Globus pallidus (tissue), 1 donor: ENCODE measurements at regions not wholly inside any gene's neighbourhood (a gene's known extent, or its start where the extent isn't known, plus 50 kb on each side); places are given as distances from the start of the nearest gene placed in this dataset.

Experiments used
- DNase-seq: peaks from one replicate; pipeline ENCODE4 v3.0.0-alpha.2; 2015; ENCODE audit warnings: low spot score

DNA sequence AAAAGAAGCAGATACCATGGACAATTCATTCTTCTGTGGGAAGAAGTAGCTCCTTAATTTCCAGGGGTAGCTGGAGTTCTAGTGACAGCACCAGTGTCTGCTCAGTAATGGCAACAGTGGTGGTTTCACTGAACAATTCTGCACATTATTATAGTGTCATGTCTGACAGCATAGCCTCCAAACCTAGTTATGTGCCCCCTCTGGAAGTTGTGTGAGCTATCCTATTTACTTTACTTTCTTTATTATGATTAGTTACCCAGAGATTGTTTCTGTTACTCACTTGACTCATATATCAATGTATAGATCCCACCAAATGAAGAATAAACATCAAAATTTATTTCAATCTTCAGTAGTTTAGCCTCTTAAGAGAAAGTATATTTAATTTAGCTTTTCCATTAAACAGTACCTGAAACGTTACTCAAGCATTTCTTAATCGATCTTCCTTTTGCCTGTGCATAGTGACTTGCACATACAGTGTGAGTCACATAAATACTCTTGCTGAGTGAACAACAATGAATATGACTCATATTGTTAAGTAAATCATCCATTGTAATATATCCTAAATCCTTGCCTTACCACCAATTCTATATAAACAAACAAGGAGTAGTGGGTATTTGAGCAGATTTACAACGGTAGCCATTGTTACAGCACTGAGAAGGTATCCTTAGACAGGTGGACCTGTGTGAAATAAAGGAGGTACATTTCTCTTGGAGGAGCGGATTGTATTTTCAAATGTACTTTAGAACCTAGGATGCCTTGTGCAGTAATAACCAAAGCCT lies 534.7 kb downstream of the ANKRD50 start:
- no peak for DNase-seq

DNA sequence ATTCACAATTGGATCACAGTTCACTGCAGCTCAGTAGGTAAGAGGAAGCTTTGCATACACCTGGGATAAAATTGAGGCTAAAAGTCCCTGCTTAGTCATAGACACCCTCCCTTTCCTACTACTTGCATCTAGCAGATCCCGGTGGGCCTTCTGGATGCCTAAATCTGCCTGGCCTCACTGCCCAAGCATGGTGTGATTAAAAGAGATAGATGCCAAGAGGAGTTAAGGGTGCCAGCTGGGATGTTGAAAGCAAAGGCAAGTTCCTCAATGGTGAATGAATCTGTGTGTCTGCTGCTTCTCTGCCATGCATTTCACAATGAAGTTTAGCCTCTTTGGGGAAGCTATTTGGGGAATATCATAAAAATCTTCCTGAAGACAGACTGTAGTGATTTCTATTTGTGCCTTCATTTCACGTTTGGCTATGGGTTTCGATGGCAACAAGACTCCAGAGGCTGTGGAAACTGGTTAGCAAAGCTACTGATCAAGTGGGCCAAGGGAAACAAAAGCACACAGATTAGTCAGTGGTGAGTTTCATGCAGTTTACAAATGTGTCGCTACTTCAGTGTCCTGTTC lies 534.0 kb downstream of the ANKRD50 start:
- no peak for DNase-seq

- no peak for DNase-seq
Observed at GRCh38 chr4:124179506-124180186, 532.9 kb downstream of the ANKRD50 start.

DNA sequence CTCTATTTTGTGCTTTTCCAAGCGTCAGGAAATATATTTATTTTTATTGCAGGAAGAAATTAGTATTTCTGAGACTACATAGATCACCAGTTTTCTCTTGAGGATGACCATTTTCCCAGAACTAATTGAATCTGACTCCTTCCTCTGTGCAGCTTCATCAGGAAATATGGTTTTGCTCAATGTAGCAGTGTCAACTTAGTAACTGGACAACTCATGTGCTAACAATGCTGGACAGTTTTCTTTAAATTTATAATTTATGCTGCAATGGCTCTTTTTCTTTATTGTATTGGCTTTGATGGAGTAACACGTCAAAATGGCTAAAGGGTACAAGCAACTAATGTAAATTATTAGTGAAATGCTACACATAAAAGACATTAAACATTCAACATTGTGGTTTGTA lies 531.5 kb downstream of the ANKRD50 start:
- no peak for DNase-seq

DNA sequence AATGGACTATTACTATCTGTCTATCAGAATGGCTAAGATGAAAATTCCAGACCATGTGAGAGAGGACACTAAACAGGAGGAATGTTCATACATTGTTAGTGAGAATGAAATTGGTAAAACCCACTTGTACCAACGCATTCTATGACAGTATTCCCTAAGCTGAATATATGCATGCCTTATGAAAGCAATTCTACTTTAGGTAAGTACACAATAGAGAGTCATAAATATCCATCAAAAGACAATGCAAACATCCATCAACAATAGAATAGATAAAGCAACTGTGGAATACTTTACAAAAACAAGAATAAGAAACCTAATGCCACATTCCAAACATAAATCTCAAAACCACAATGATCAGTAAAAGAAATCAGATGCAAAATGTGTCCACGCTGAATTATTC lies 529.3 kb downstream of the ANKRD50 start:
- DNase-seq = no peak

- no peak for DNase-seq
Observed at GRCh38 chr4:124183926-124184325, 528.6 kb downstream of the ANKRD50 start.

DNA sequence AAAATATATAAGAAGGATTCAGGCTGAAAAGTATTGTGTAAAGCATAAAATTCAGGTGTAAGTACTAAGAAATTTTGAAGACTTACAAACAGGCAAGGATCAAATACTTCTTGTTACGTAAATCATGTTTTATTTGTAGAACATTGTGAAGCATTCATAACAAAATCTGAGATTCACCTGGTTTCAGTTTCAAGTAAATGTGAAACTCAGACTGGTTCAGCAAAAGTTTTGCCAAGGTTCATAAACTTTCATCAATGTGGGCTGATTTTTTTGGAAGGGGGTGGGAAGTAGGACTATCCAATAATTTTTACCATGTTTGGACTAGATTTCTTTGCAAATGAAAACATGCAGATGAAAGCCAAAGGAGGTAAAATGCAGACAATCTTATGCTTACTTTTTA lies 527.7 kb downstream of the ANKRD50 start:
- DNase-seq = no peak

- DNase-seq = no peak
Observed at GRCh38 chr4:124188595-124188994, 523.9 kb downstream of the ANKRD50 start.

DNA sequence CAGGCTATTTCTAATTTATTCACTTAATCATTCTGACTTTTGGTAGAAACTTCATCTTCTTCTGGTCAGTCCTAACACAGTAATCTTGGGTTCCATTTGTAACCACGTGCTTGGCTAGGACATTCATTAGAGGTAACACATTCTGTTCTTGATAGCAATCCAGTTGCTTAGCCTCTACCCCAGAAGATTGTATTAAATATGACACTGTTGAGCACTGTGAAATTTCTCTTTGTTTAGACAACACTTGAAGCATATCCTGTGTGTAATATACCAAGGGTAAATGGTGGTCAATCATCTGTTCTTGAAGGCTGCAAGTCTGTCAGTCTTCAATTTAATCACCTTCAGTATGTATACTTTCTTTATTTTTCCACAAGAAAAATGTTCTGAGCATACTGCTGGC lies 523.0 kb downstream of the ANKRD50 start:
- DNase-seq = no peak

DNA sequence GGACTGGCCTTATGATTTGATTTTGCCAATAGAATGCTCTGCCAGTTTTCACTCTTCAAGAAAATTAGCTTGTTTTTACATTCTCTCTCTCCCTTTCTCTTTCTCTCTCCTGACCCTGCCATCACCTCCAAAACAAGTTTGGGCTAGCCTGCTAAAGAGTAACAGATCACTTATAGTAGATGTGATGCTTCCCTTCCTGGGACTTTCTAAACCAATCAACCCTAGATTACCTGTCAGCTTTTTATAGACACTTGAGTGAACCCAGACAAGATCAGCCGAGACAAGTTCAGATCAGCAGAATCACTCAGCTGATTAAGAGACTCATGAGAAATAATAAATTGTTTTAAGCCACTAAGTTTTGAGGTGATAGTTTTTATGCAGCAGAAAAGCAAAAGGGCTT lies 521.2 kb downstream of the ANKRD50 start:
- DNase-seq = no peak

DNA sequence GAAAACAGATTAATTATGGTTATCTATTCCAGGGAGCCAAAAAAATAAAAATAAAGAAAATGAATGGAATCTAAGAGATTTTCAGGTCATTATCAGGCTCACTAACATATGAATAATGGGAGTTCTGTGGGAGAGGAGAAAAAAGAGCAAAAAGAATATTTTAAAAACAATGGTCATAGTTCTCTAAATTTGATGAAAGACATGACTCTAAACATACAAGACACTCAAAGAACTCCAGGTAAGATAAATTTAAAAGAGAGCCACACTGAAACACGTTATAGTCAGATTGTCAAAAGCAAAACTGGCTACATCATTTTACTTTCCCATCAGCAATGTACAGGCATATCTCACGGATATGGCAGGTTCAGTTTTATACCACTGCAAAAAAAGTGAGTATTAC lies 520.0 kb downstream of the ANKRD50 start:
- DNase-seq = no peak

DNA sequence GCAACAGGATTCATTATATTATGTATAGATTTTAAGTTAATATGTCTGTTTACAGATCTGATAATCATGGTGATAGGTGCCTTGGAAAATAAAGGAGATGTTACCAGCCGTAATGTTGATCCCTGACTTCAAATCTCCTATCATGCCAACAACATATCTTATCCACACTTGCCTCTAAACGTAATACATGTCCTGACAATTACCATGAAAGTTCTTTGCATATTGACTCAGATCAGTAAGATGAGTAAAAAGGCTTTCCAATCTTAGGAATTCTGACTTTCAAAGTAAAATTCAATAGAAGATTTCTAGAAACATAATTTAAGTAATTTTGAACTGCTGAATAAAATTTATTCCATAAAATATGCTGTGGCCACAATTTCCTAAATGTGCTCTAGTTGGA lies 513.3 kb downstream of the ANKRD50 start:
- no peak for DNase-seq

GRCh38 chr4:124199755-124200154 lies 512.8 kb downstream of the ANKRD50 start:
- DNase-seq = no peak

DNA sequence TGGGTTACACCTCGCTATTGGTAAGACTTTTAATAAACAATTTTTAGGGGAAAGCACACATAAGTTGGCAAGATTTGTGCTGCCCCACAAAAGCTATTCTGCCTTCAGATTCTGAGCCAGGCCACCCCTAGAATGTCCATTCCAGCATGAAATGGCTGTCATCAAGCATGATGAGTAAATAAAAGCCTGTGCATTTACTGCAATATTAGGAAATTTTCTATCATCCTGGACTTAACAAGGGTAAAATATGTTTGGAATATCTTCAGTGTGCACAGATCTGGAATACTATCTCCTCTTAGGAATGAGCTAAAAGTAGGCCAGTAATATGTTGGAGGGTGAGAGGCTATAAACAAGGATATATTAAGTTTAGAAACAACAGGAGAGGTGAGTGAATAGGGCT lies 510.9 kb downstream of the ANKRD50 start:
- no peak for DNase-seq

GRCh38 chr4:124202099-124202498 lies 510.4 kb downstream of the ANKRD50 start:
- DNase-seq = no peak

DNA sequence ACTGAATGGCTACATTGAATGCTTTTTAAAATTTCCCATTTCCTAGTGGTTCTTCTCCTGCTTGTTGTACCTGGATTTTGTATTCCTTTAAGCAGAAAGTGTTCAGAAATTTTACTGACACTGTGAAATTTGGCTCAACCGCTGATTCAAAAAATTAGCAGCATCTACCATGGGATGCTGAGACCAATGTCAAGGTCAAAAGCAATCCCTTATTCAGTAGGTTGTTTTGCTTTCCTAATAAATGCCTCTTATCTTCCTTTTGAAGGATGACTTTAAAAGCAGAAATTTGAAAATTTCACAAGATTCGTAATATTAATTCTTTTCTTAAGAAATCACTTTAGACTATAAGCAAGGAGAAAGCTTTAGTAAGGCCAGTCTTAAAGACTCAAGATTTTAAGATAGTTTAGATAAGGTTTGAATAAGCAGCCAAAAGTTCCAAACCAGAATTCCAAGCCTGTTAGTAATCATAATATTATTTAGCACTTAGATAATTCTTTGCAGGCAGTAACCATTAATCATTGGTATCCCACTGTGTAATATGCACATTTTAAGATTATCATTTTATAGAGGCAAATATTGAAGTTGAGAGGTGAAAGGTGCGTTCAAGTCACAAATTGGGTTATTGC lies 508.8 kb downstream of the ANKRD50 start:
- DNase-seq = no peak

DNA sequence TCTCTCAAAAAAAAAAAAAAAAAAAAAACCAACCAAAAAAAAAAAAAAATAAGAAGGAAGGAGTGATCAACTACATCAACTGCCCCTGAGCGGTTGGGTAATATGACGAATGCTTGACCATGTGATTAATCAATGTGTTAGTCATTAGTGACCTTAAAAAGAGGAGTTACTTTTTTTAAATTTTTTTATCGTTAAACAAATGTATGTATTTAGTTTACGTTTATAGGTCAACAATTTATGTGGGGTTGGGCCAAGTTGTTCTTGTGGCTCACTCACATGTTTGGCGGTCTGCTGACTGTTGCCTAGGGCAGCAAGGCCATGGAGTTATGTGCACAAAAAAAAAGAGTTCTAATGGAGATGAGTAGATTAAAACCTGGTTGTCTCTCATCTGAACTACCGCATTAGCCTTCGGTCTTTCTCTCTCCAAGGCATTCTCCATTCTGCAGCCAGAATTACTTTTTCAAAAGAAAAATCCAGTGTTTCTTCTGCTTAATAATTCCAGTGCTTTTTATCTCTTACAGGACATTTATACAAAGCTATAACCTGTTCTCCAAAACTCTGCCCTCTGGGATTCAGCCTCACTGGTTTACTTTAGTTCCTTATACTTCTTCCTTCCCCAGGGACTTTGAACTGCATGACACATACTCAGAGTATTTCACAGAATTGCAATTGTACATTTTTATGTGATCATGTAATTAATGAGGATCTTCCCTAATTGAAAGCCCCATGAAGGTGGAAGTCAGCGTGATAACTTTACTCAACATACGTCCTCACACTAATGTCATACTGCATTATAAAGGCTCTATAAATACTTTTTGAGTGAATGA lies 505.5 kb downstream of the ANKRD50 start:
- DNase-seq = no peak

GRCh38 chr4:124209211-124209610 lies 503.3 kb downstream of the ANKRD50 start:
- no peak for DNase-seq

DNA sequence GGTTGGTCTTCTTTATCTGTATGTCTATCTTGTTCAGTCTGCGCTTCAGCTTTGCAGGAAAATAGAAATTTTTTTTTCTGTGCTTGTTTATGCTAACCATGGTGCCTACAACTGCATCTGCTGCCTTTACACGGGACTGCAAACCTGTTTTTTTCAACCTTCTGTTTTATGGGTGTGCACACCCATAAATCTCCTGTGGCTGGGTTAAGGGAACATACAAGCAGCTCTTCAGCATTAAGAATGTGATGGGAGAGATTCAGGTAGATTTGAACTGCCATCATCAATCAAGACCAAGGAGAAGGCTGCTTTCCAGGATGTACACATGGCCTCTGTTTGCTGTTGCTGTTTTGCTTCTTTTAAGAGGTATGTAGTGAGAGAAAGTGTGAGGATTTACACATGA lies 502.9 kb downstream of the ANKRD50 start:
- no peak for DNase-seq

DNA sequence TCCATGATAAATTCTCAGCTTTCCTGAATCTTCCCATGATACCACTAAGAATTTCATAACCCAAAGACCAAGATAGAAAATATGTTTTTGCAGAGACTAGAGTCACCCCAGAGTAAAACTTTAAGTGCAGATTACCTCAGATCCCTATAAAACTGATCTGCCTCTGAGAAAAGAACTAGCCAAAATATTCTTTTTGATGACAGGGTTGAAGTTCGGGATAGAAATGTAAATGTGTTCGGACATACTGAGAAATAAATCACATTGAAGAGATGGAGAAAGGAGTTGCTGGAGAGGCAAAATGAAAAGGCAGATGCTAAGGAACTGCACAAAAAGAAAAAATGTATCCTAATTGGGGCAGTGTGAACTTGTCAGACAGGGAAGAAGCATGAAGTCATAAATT lies 501.8 kb downstream of the ANKRD50 start:
- no peak for DNase-seq

DNA sequence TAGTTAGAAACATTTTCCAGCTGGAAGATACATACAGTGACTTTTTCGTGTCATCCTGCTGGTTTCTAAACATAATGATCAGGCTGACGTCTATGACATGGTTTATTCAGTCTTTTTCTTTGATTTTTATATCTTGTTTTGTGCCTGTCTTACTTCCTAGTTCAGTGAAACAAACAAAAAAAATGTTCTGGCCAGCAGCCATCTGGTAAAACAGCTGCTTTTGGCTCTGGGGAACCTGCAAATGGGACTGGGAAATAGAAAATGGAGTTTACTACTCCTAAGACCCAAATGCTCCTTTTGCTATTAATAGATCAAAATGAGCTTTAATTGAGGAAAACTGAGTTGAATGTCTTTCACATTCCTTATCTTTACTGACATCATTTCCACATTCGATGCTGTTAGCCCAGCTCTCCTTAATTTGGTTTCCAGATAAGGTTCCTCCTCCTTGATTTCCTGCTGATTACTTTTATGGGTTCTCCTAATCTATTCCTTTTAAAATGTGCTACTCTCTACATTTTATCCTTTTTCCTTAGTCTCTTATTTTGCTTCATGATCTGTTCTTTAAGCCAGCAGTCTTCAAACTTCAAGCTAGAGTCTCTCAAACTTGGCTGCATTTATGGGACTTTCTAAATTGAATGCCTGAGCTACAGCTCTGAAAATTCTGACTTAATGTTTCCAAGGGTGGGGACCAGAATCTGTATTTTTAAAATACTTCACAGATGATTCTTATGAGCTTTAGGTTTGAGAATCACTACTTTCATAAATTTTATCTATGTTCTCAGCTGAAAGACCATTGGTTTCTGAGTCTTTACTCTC lies 499.5 kb downstream of the ANKRD50 start:
- DNase-seq = no peak
